Smooth muscle cell (in vitro differentiated cells): ENCODE measurements at regions not wholly inside any gene's neighbourhood (a gene's known extent, or its start where the extent isn't known, plus 50 kb on each side); places are given as distances from the start of the nearest gene placed in this dataset.

Experiments
- DNase-seq: peaks from one replicate; lab custom pipeline; 2025; ENCODE audit not compliant: unreplicated experiment; lab: John Stamatoyannopoulos, UW
- H2AFZ ChIP-seq: fragments of 200-600 bp; sonication (generic); 2 replicates; pipeline ENCODE4 v1.6.0; 2016; ENCODE audit warnings: antibody characterized with exemption, low read depth, mild to moderate bottlenecking
- H3F3A ChIP-seq: fragments of 200-600 bp; sonication (generic); 2 replicates; pipeline ENCODE4 v1.6.0; 2017; ENCODE audit warnings: antibody characterized with exemption, low read depth
- H3K27ac ChIP-seq: fragments of 200-600 bp; sonication (generic); 2 replicates; pipeline ENCODE4 v1.5.1; 2016; ENCODE audit warnings: low read depth, mild to moderate bottlenecking
- H3K27me3 ChIP-seq: fragments of 200-600 bp; sonication (generic); 2 replicates; pipeline ENCODE4 v1.6.1; 2016; ENCODE audit warnings: low read depth, mild to moderate bottlenecking
- H3K36me3 ChIP-seq: fragments of 200-600 bp; sonication (generic); 2 replicates; pipeline ENCODE4 v1.5.1; 2016; ENCODE audit warnings: low read depth
- H3K4me1 ChIP-seq: fragments of 200-600 bp; sonication (generic); 2 replicates; pipeline ENCODE4 v1.5.1; 2016; ENCODE audit warnings: low read depth
- H3K4me2 ChIP-seq: fragments of 200-600 bp; sonication (generic); 2 replicates; pipeline ENCODE4 v1.6.0; 2016; ENCODE audit warnings: mild to moderate bottlenecking
- H3K4me3 ChIP-seq: fragments of 200-600 bp; sonication (generic); 2 replicates; pipeline ENCODE4 v1.5.1; 2016; ENCODE audit warnings: mild to moderate bottlenecking
- H3K79me2 ChIP-seq: fragments of 200-600 bp; sonication (generic); 2 replicates; pipeline ENCODE4 v1.6.0; 2016; ENCODE audit warnings: low read depth, mild to moderate bottlenecking
- H3K9ac ChIP-seq: fragments of 200-600 bp; sonication (generic); 2 replicates; pipeline ENCODE4 v1.6.0; 2016; ENCODE audit warnings: low read depth
- H3K9me3 ChIP-seq: fragments of 200-600 bp; sonication (generic); replicated peaks from 2 replicates; pipeline ENCODE4 v1.5.1; 2016; ENCODE audit warnings: low read depth
- H4K20me1 ChIP-seq: fragments of 200-600 bp; sonication (generic); 2 replicates; pipeline ENCODE4 v1.6.0; 2016; ENCODE audit warnings: low read depth
- CTCF ChIP-seq: fragments of 200-600 bp; sonication (generic); IDR thresholded peaks from 2 replicates; pipeline ENCODE4 v1.5.1; 2017; ENCODE audit warnings: borderline replicate concordance, mild to moderate bottlenecking, antibody characterized with exemption; ENCODE audit not compliant: insufficient read depth, poor library complexity, severe bottlenecking
- WGBS: methylation state at CpG from one replicate; pipeline ENCODE4 v1.1.7; 2016; ENCODE audit warnings: low lambda C conversion rate; 5-methylcytosine and 5-hydroxymethylcytosine counted together

GRCh38 chr11:104529213-104529612 lies 365.3 kb upstream of the PDGFD start:
- Histone ChIP-seq H3K9ac (no peak overlapping the region), H3K9me3 (no peaks in the 10 kb centered on the region), H3F3A (no peaks in the 10 kb centered on the region), H3K4me3 (no peak overlapping the region), H3K27ac (no peak overlapping the region), H3K27me3 (no peaks in the 10 kb centered on the region), H3K79me2 (no peaks in the 10 kb centered on the region), H3K4me2 (no peak overlapping the region), H3K4me1 (no peaks in the 10 kb centered on the region), H3K36me3 (no peaks in the 10 kb centered on the region), H2AFZ (no peak overlapping the region), H4K20me1 (no peaks in the 10 kb centered on the region)
- no peak for TF ChIP-seq CTCF
- DNase-seq, result no peak
- WGBS, result 84% methylated on average over 1 of the region's 1 CpG

DNA sequence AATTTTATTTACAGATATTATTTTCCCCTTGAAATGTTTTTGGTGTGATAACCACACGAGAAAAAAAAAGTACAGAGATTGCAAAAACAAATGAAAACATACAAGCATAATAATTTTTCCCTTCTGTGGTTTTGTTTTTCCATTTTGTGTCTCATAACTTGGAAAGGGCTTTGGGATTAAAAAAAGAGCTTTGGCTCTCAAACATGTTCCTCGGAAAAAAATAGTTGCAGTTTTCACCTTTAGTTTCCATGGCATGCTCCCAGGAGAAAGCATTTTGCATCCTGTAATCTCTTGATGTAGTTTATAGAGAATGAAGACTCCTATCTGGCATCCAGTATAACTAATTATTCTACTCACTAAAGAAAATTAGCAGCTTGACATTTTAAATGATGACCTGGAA lies 362.1 kb upstream of the PDGFD start:
- no peaks in the 10 kb centered on the region for H3K79me2 ChIP-seq
- no peak overlapping the region for H3K4me2 ChIP-seq
- H3K4me1 ChIP-seq, result no peaks in the 10 kb centered on the region
- no peak for DNase-seq
- no peak overlapping the region for H3K4me3 ChIP-seq
- no peak overlapping the region for H2AFZ ChIP-seq
- H3F3A ChIP-seq, result no peaks in the 10 kb centered on the region
- H3K27ac ChIP-seq, result no peak overlapping the region
- H3K9me3 ChIP-seq, result no peaks in the 10 kb centered on the region
- no peaks in the 10 kb centered on the region for H3K27me3 ChIP-seq
- H4K20me1 ChIP-seq, result no peaks in the 10 kb centered on the region
- no peak overlapping the region for H3K9ac ChIP-seq
- H3K36me3 ChIP-seq, result no peaks in the 10 kb centered on the region
- 85% methylated on average over 2 of the region's 2 CpGs for WGBS
- no peak for TF ChIP-seq CTCF

DNA sequence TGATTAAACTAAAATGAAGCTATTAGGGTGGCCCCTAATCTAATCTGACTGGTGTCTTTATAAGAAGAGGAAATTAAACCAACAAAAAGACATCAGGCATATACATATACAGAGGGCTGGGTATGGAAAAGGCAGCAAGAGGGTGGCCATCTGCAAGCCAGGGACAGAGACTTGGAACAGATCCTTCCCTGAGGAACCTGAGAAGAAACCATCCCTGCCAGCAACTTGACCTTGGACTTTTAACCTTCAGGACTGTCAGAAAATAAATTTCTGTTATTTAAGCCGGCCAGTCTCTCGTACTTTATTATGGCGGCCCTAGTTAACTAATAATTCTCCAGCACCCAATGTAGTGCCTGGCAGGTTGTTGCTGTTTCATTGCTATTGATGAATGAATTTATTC lies 361.5 kb upstream of the PDGFD start:
- no peaks in the 10 kb centered on the region for H3K36me3 ChIP-seq
- no peak overlapping the region for H3K9ac ChIP-seq
- no peaks in the 10 kb centered on the region for H3K9me3 ChIP-seq
- WGBS, result 80% methylated on average over 3 of the region's 3 CpGs
- DNase-seq, result no peak
- H3K4me3 ChIP-seq, result no peak overlapping the region
- H3K79me2 ChIP-seq, result no peaks in the 10 kb centered on the region
- no peaks in the 10 kb centered on the region for H3K27me3 ChIP-seq
- no peak overlapping the region for H3K4me2 ChIP-seq
- no peak overlapping the region for H3K27ac ChIP-seq
- H4K20me1 ChIP-seq, result no peaks in the 10 kb centered on the region
- H2AFZ ChIP-seq, result no peak overlapping the region
- no peaks in the 10 kb centered on the region for H3K4me1 ChIP-seq
- TF ChIP-seq CTCF, result no peak
- no peaks in the 10 kb centered on the region for H3F3A ChIP-seq

DNA sequence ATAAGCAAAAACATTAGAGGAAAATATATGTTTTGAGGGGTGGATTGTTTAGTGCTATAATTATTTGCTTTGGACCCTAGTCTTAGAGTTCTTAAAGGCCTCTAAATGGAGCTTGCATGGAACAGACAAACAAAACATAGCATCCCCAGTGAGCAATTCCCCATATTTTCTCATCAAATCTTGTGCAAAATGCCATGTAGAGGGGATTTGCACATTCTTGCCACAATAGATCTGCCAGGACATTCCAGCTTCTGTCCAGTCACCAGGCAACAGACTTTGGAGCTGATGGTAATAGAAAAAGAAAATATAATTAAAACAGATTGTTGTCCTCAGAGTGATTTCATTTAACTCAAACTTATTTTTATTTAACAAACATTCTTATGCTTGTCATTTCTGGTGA lies 360.3 kb upstream of the PDGFD start:
- Histone ChIP-seq H3K4me2 (no peak overlapping the region), H3K4me3 (no peak overlapping the region), H3K27me3 (no peaks in the 10 kb centered on the region), H3K79me2 (no peaks in the 10 kb centered on the region), H3K36me3 (no peaks in the 10 kb centered on the region), H3F3A (no peaks in the 10 kb centered on the region), H2AFZ (no peak overlapping the region), H3K4me1 (no peaks in the 10 kb centered on the region), H4K20me1 (no peaks in the 10 kb centered on the region), H3K9ac (no peak overlapping the region), H3K27ac (no peak overlapping the region), H3K9me3 (no peaks in the 10 kb centered on the region)
- no peak for TF ChIP-seq CTCF
- no peak for DNase-seq
